ENCODE measurements at regions not wholly inside any gene's neighbourhood (a gene's known extent, or its start where the extent isn't known, plus 50 kb on each side); places are given as distances from the start of the nearest gene placed in this dataset.

DNA sequence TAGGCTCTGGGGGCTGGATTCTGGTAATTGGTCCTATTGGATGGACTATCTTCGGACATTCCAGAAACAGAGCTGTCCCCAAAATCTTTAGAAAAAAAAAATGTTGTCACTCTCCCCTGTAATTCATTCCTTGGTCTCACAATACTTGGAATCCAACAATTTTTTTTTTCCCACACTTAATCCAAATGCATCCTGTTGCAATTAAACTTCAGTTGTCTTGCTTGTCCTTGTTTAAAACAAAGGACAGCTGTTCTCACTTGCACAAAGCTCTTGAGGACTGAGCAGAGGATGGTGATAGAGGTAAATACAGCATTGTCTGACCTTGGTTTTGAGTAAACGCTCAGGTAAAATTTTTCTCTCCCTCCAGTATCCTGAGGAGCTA lies 75.3 kb downstream of the SC5D start:
- 0% methylated on average over 2 of the region's 2 CpGs for WGBS (ENCODE audit: insufficient coverage, low coverage, missing lambda C conversion rate)
- no peak for ATAC-seq
- ChIA-PET CTCF (ENCODE audit: low intra/inter-chr PET ratio) (no interaction called here), POLR2A (no interaction called here)
- H3K79me2 ChIP-seq (ENCODE audit: control insufficient read depth, insufficient read depth, low read length): no peaks in the 10 kb centered on the region
- no peak overlapping the region for H3K9ac ChIP-seq (ENCODE audit: insufficient read depth in 1 of 2, low read depth in 2 of 2, low read length in 2 of 2)
- no peaks in the 10 kb centered on the region for H3K4me1 ChIP-seq (replicated peaks in 1 of 2; ENCODE audit: control insufficient read depth in 2 of 2, insufficient read depth in 2 of 2, low read length in 2 of 2)
- BruUV-seq (replicated peaks): no TSS peak
- H3K4me3 ChIP-seq: no peak overlapping the region
- no peak overlapping the region for H2AFZ ChIP-seq (ENCODE audit: low read depth, low read length)
- H4K20me1 ChIP-seq (replicated peaks; ENCODE audit: control insufficient read depth, insufficient read depth, low read length): no peaks in the 10 kb centered on the region
- in situ Hi-C loops (cut with MboI): no loop called here
- intact Hi-C loops (cut with micrococcal nuclease): no loop called here
- DNase-seq (ENCODE audit: extremely low read depth in 1 of 4, low spot score in 3 of 4): no peak
- H3K9me3 ChIP-seq (replicated peaks; ENCODE audit: control insufficient read depth, insufficient read depth, low read depth, low read length): no peaks in the 10 kb centered on the region
- TF ChIP-seq NR2C2 (CRISPR knock-in tag; IDR thresholded peaks at IDR 0.05) (no peak), NR2C2 (tag; IDR thresholded peaks at IDR 0.05) (no peak), HDAC8 (tag; IDR thresholded peaks at IDR 0.05) (no peak), SMARCB1 (IDR thresholded peaks at IDR 0.05; ENCODE audit: insufficient read length, low read depth) (no peak), CHD1 (IDR thresholded peaks at IDR 0.05; ENCODE audit: low read length) (no peak), ZBTB17 (CRISPR knock-in tag; IDR thresholded peaks at IDR 0.05) (no peak), ELF4 (CRISPR knock-in tag; IDR thresholded peaks at IDR 0.05) (no peak), ERF (CRISPR knock-in tag; IDR thresholded peaks at IDR 0.05) (no peak), NFATC3 (IDR thresholded peaks at IDR 0.05) (no peak), SNIP1 (IDR thresholded peaks at IDR 0.05; ENCODE audit: low read depth) (no peak), BMI1 (IDR thresholded peaks at IDR 0.05; ENCODE audit: low read length) (no peak), ZKSCAN8 (CRISPR knock-in tag; IDR thresholded peaks at IDR 0.05) (no peak), CXXC5 (CRISPR knock-in tag; IDR thresholded peaks at IDR 0.05) (no peak), MBD2 (IDR thresholded peaks at IDR 0.05; ENCODE audit: borderline replicate concordance, low read depth) (no peak)
- TF ChIP-seq, protein P1, sequence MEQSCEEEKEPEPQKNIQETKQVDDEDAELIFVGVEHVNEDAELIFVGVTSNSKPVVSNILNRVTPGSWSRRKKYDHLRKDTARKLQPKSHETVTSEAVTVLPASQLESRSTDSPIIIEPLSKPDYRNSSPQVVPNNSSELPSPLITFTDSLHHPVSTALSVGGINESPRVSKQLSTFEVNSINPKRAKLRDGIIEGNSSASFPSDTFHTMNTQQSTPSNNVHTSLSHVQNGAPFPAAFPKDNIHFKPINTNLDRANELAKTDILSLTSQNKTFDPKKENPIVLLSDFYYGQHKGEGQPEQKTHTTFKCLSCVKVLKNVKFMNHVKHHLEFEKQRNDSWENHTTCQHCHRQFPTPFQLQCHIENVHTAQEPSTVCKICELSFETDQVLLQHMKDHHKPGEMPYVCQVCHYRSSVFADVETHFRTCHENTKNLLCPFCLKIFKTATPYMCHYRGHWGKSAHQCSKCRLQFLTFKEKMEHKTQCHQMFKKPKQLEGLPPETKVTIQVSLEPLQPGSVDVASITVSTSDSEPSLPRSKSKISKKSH (CRISPR knock-in tag; IDR thresholded peaks at IDR 0.05): no peak
- TF ChIP-seq, protein P2, sequence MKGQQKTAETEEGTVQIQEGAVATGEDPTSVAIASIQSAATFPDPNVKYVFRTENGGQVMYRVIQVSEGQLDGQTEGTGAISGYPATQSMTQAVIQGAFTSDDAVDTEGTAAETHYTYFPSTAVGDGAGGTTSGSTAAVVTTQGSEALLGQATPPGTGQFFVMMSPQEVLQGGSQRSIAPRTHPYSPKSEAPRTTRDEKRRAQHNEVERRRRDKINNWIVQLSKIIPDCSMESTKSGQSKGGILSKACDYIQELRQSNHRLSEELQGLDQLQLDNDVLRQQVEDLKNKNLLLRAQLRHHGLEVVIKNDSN (CRISPR knock-in tag; IDR thresholded peaks at IDR 0.05): no peak
- TF ChIP-seq, protein P3, sequence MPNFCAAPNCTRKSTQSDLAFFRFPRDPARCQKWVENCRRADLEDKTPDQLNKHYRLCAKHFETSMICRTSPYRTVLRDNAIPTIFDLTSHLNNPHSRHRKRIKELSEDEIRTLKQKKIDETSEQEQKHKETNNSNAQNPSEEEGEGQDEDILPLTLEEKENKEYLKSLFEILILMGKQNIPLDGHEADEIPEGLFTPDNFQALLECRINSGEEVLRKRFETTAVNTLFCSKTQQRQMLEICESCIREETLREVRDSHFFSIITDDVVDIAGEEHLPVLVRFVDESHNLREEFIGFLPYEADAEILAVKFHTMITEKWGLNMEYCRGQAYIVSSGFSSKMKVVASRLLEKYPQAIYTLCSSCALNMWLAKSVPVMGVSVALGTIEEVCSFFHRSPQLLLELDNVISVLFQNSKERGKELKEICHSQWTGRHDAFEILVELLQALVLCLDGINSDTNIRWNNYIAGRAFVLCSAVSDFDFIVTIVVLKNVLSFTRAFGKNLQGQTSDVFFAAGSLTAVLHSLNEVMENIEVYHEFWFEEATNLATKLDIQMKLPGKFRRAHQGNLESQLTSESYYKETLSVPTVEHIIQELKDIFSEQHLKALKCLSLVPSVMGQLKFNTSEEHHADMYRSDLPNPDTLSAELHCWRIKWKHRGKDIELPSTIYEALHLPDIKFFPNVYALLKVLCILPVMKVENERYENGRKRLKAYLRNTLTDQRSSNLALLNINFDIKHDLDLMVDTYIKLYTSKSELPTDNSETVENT (CRISPR knock-in tag; IDR thresholded peaks at IDR 0.05): no peak
- H3K4me2 ChIP-seq (ENCODE audit: insufficient read depth, low read length): no peak overlapping the region
- H3K36me3 ChIP-seq (ENCODE audit: control insufficient read depth, insufficient read depth, low read length): no peaks in the 10 kb centered on the region
- H3K9me1 ChIP-seq (ENCODE audit: control insufficient read depth, insufficient read depth, low read length): no peaks in the 10 kb centered on the region
- H3K27me3 ChIP-seq (ENCODE audit: control insufficient read depth in 2 of 2, insufficient read depth in 2 of 2, low read length in 2 of 2): peaks cover 2 to 10% of the 10 kb centered on the region in 2 experiments; a peak in 2 of 5 replicates
- no peak for FAIRE-seq
- no peak overlapping the region for H3K27ac ChIP-seq (ENCODE audit: extremely low read depth, low read depth, low read length)

All from K562 (cell line).